ENCODE measurements at regions not wholly inside any gene's neighbourhood (a gene's known extent, or its start where the extent isn't known, plus 50 kb on each side); places are given as distances from the start of the nearest gene placed in this dataset.

- TF ChIP-seq POLR2A (IDR thresholded peaks at IDR 0.05; ENCODE audit: low read depth, low read length) (no peak), POLR2AphosphoS5 (IDR thresholded peaks at IDR 0.05; ENCODE audit: low read depth, low read length) (no peak), TAF1 (IDR thresholded peaks at IDR 0.05; ENCODE audit: low read depth, low read length) (no peak), PAX5 (IDR thresholded peaks at IDR 0.05; ENCODE audit: insufficient read depth, low read length, severe bottlenecking) (no peak)
Observed at GRCh38 chr6:121858986-121859385, 423.5 kb downstream of the GJA1 start.
